RWPE2 (cell line): ENCODE measurements at regions not wholly inside any gene's neighbourhood (a gene's known extent, or its start where the extent isn't known, plus 50 kb on each side); places are given as distances from the start of the nearest gene placed in this dataset.

Experiments used
- ATAC-seq: fragments of 200-7000 bp; cut with Tn5 transposase; 3 replicates; pipeline ENCODE4 v1.9.1; 2021; ENCODE audit warnings: low read depth
- DNase-seq: peaks from one replicate; pipeline ENCODE4 v3.0.0-alpha.2; 2020; ENCODE audit warnings: low spot score
- H3K27ac ChIP-seq: fragments of 450-650 bp; 2 replicates; pipeline ENCODE4 v1.5.1; 2017; ENCODE audit warnings: mild to moderate bottlenecking; ENCODE audit not compliant: poor library complexity, severe bottlenecking
- H3K27me3 ChIP-seq: fragments of 250-450 bp; sonication (Bioruptor Pico); 2 replicates; pipeline ENCODE4 v1.5.1; 2021; ENCODE audit warnings: mild to moderate bottlenecking, moderate library complexity; ENCODE audit not compliant: insufficient read depth, poor library complexity, severe bottlenecking
- H3K36me3 ChIP-seq: fragments of 250-450 bp; sonication (Bioruptor Pico); 2 replicates; pipeline ENCODE4 v1.5.1; 2020; ENCODE audit warnings: low read depth, mild to moderate bottlenecking, moderate library complexity
- H3K4me1 ChIP-seq: fragments of 250-450 bp; sonication (Bioruptor Pico); 2 replicates; pipeline ENCODE4 v1.5.1; 2021; ENCODE audit warnings: mild to moderate bottlenecking, moderate library complexity; ENCODE audit not compliant: insufficient read depth, poor library complexity, severe bottlenecking
- H3K4me3 ChIP-seq: fragments of 250-450 bp; sonication (Bioruptor Pico); 2 replicates; pipeline ENCODE4 v1.5.1; 2021; ENCODE audit warnings: mild to moderate bottlenecking, moderate library complexity; ENCODE audit not compliant: severe bottlenecking
- H3K9me3 ChIP-seq: fragments of 250-450 bp; sonication (Bioruptor Pico); 2 replicates; pipeline ENCODE4 v1.5.1; 2021; ENCODE audit warnings: mild to moderate bottlenecking, moderate library complexity; ENCODE audit not compliant: severe bottlenecking
- CTCF ChIP-seq: fragments of 450-650 bp; IDR thresholded peaks from one replicate; pipeline ENCODE4 v1.5.1; 2017; ENCODE audit warnings: mild to moderate bottlenecking, moderate library complexity; ENCODE audit not compliant: poor library complexity, severe bottlenecking

GRCh38 chr4:32394255-32394654, 1674.1 kb downstream of the PCDH7 start:
- H3K36me3 ChIP-seq = no peaks in the 10 kb centered on the region
- ATAC-seq = no peak
- no peaks in the 10 kb centered on the region for H3K4me1 ChIP-seq
- TF ChIP-seq CTCF = no peak
- DNase-seq = no peak
- H3K9me3 ChIP-seq = no peaks in the 10 kb centered on the region
- H3K27me3 ChIP-seq = no peaks in the 10 kb centered on the region
- no peak overlapping the region for H3K4me3 ChIP-seq
- no peak overlapping the region for H3K27ac ChIP-seq

GRCh38 chr4:32396507-32397070, 1676.4 kb downstream of the PCDH7 start:
- no peaks in the 10 kb centered on the region for H3K9me3 ChIP-seq
- no peaks in the 10 kb centered on the region for H3K36me3 ChIP-seq
- TF ChIP-seq CTCF = no peak
- no peak overlapping the region for H3K4me3 ChIP-seq
- no peak overlapping the region for H3K27ac ChIP-seq
- no peaks in the 10 kb centered on the region for H3K27me3 ChIP-seq
- DNase-seq = no peak
- ATAC-seq = no peak
- H3K4me1 ChIP-seq = no peaks in the 10 kb centered on the region

GRCh38 chr4:32400870-32401269, 1680.7 kb downstream of the PCDH7 start:
- Histone ChIP-seq H3K9me3 (no peaks in the 10 kb centered on the region), H3K4me3 (no peak overlapping the region), H3K36me3 (no peaks in the 10 kb centered on the region), H3K4me1 (no peaks in the 10 kb centered on the region), H3K27ac (no peak overlapping the region), H3K27me3 (no peaks in the 10 kb centered on the region)
- no peak for ATAC-seq
- DNase-seq = no peak
- TF ChIP-seq CTCF = no peak

- H3K9me3 ChIP-seq = no peaks in the 10 kb centered on the region
- DNase-seq (no peak), ATAC-seq (no peak)
- TF ChIP-seq CTCF = peak; percentile 54
- H3K36me3 ChIP-seq = no peaks in the 10 kb centered on the region
- no peaks in the 10 kb centered on the region for H3K4me1 ChIP-seq
- H3K27me3 ChIP-seq = no peaks in the 10 kb centered on the region
- no peak overlapping the region for H3K27ac ChIP-seq
- no peak overlapping the region for H3K4me3 ChIP-seq
Measured at GRCh38 chr4:32417113-32417704, 1697.0 kb downstream of the PCDH7 start.

- DNase-seq (no peak), ATAC-seq (no peak)
- Histone ChIP-seq H3K27ac (no peak overlapping the region), H3K9me3 (no peaks in the 10 kb centered on the region), H3K4me3 (no peak overlapping the region), H3K36me3 (no peaks in the 10 kb centered on the region), H3K4me1 (no peaks in the 10 kb centered on the region), H3K27me3 (no peaks in the 10 kb centered on the region)
- no peak for TF ChIP-seq CTCF
Measured at GRCh38 chr4:32423267-32423666, 1703.1 kb downstream of the PCDH7 start.
